HG03025 (cell line): ENCODE measurements at regions not wholly inside any gene's neighbourhood (a gene's known extent, or its start where the extent isn't known, plus 50 kb on each side); places are given as distances from the start of the nearest gene placed in this dataset.

Experiments
- ATAC-seq: cut with Tn5 transposase; IDR thresholded peaks from one replicate; pipeline ENCODE4 v1.9.1; 2021; ENCODE audit warnings: mild to moderate bottlenecking, moderate library complexity; ENCODE audit not compliant: unreplicated experiment, low FRiP score

- no peak for ATAC-seq
These were observed 199.7 kb upstream of the MAMLD1 start for GRCh38 chrX:150163221-150163930.

- no peak for ATAC-seq
These were observed 199.0 kb upstream of the MAMLD1 start for GRCh38 chrX:150163956-150164726.

- ATAC-seq: no peak
These were observed 198.0 kb upstream of the MAMLD1 start for GRCh38 chrX:150164971-150165600.

GRCh38 chrX:150165776-150166610, 197.1 kb upstream of the MAMLD1 start:
- ATAC-seq: no peak

GRCh38 chrX:150167482-150168324, 195.4 kb upstream of the MAMLD1 start:
- no peak for ATAC-seq

- no peak for ATAC-seq
These were observed 181.0 kb upstream of the MAMLD1 start for GRCh38 chrX:150182161-150182560.

- ATAC-seq: no peak
These were observed 178.6 kb upstream of the MAMLD1 start for GRCh38 chrX:150184491-150184890.

GRCh38 chrX:150185766-150186165, 177.4 kb upstream of the MAMLD1 start:
- no peak for ATAC-seq

GRCh38 chrX:150192816-150193215, 170.3 kb upstream of the MAMLD1 start:
- ATAC-seq: no peak

- ATAC-seq: no peak
These were observed 166.8 kb upstream of the MAMLD1 start for GRCh38 chrX:150196285-150196684.

- no peak for ATAC-seq
These were observed 165.7 kb upstream of the MAMLD1 start for GRCh38 chrX:150197388-150197787.

GRCh38 chrX:150198776-150199175, 164.3 kb upstream of the MAMLD1 start:
- no peak for ATAC-seq

- ATAC-seq: no peak
These were observed 163.9 kb upstream of the MAMLD1 start for GRCh38 chrX:150199181-150199580.

- ATAC-seq: no peak
These were observed 163.3 kb upstream of the MAMLD1 start for GRCh38 chrX:150199803-150200202.

- ATAC-seq: no peak
These were observed 162.8 kb upstream of the MAMLD1 start for GRCh38 chrX:150200361-150200760.

GRCh38 chrX:150200820-150201287, 162.3 kb upstream of the MAMLD1 start:
- peak; percentile 96 for ATAC-seq

- no peak for ATAC-seq
These were observed 161.7 kb upstream of the MAMLD1 start for GRCh38 chrX:150201391-150201790.

GRCh38 chrX:150201841-150202240, 161.3 kb upstream of the MAMLD1 start:
- no peak for ATAC-seq

GRCh38 chrX:150202641-150203247, 160.4 kb upstream of the MAMLD1 start:
- no peak for ATAC-seq
